ENCODE measurements at regions not wholly inside any gene's neighbourhood (a gene's known extent, or its start where the extent isn't known, plus 50 kb on each side); places are given as distances from the start of the nearest gene placed in this dataset.

DNA sequence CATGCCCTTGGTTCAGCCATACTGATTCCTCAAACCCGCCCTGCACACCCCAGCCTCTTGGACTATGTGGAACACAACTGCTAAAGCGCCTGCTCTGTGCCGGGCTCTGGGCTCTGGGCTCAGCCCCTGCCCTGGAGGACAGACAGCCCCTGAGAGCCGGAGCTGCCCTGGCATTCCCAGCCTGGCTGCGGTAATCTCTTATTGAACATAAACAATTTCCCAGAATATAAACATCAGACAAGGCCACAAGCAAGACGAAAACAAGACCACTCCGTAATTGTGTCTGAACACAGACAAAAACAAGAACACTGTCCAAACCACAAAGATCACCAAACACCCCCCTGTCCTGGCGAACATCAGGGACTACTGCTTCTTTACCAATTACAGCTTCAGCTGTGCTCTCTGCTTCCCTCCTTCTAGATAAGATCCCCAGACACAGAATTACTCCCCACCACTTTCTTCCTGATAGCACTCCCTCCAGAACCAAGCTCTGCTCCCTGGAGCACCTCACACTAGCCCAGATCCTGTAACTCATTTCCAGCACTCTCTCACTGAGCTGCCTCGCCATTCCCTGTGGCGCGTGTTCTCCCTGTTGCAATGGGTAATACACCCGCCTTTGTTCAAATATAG is 57.1 kb upstream of the TLE3 start:
- DNase-seq (ENCODE audit: low spot score in 2 of 2, unreplicated experiment in 2 of 2), result no peak
- H3K9me3 Mint-ChIP-seq, result peaks cover 2% of the 10 kb centered on the region
- no peak for TF ChIP-seq CTCF (IDR thresholded peaks at IDR 0.05; ENCODE audit: unreplicated experiment)
- H3K36me3 Mint-ChIP-seq, result no peaks in the 10 kb centered on the region
- H3K4me1 Mint-ChIP-seq, result peaks cover 71% of the 10 kb centered on the region
- H3K27ac Mint-ChIP-seq, result peak overlapping the region; percentile 44
- peaks cover 10% of the 10 kb centered on the region for H3K27me3 Mint-ChIP-seq (ENCODE audit: low read depth)
- H3K4me3 Mint-ChIP-seq, result no peak overlapping the region

DNA sequence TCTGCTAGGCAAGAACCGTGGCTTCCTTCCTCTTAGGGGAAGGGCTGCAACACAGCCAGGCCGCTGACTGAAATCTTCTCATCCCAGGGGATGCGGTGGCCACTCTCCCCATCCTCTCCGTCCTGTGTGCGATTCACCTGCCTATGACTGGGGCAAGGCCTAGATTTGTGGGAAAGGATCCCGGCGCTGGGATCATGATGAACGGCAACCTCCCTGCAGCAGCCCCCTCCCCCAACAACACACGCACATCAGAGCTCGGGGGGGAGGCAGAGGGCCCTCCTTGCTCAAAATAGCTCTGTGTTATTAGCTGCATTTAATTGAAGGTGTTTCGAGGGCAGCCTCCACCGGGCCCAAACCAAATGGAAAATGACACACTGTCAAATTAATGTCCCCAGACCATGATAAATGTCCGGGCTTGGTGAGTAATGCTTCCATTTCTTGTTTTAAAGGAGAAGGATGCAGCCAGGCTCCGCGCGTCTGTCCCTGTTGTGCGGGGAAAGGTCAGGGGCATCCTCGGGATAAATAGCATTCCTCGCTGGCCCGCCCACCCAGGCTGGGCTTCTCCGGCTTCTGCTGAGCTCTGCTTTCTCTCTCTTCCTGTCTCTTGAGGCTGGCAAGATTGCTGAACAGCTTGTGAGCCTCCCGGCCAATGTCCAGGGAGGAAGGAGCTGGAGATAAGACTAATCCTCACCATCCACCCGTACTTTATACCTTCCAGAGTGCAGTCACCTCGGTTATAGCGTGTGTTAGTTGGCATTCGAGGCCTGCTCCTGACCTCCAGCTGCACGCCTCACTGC is 56.4 kb upstream of the TLE3 start:
- peaks cover 70% of the 10 kb centered on the region for H3K4me1 Mint-ChIP-seq
- H3K9me3 Mint-ChIP-seq, result peaks cover 5% of the 10 kb centered on the region
- peaks cover 4% of the 10 kb centered on the region for H3K27me3 Mint-ChIP-seq (ENCODE audit: low read depth)
- H3K36me3 Mint-ChIP-seq, result no peaks in the 10 kb centered on the region
- TF ChIP-seq CTCF (IDR thresholded peaks at IDR 0.05; ENCODE audit: unreplicated experiment), result no peak
- H3K4me3 Mint-ChIP-seq, result no peak overlapping the region
- peak overlapping the region; percentile 44 for H3K27ac Mint-ChIP-seq
- DNase-seq (ENCODE audit: low spot score in 2 of 2, unreplicated experiment in 2 of 2), result no peak

DNA sequence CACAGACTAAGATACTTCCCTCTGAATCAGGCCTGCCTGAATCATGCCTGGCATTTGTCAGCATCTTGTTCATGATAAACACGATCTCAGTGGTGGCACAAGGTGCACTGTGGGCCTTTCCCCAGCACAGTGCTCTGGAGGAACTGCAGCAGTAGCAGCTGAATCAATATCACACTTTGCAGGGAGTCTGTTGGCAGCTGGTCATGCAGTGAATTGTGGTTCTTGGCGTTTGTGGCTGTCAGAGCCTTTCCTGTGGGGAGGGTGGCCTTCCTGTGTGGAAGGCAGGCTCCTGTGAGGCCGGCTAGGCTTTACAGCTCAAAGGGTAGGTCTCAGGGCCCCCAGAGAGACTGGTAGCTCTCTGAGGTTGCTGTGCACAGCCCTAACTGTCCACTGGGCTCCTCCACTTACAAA is 54.4 kb upstream of the TLE3 start:
- Mint-ChIP-seq H3K27me3 (ENCODE audit: low read depth) (peaks cover 2% of the 10 kb centered on the region), H3K9me3 (peaks cover 5% of the 10 kb centered on the region), H3K27ac (no peak overlapping the region), H3K4me3 (no peak overlapping the region), H3K4me1 (peaks cover 76% of the 10 kb centered on the region), H3K36me3 (no peaks in the 10 kb centered on the region)
- DNase-seq (ENCODE audit: low spot score in 2 of 2, unreplicated experiment in 2 of 2), result no peak
- no peak for TF ChIP-seq CTCF (IDR thresholded peaks at IDR 0.05; ENCODE audit: unreplicated experiment)

GRCh38 chr15:70151462-70151861 is 53.7 kb upstream of the TLE3 start:
- H3K4me3 Mint-ChIP-seq, result no peak overlapping the region
- no peak for DNase-seq (ENCODE audit: low spot score in 2 of 2, unreplicated experiment in 2 of 2)
- no peak for TF ChIP-seq CTCF (IDR thresholded peaks at IDR 0.05; ENCODE audit: unreplicated experiment)
- peaks cover 5% of the 10 kb centered on the region for H3K9me3 Mint-ChIP-seq
- peaks cover 70% of the 10 kb centered on the region for H3K4me1 Mint-ChIP-seq
- H3K27ac Mint-ChIP-seq, result no peak overlapping the region
- peaks cover 2% of the 10 kb centered on the region for H3K27me3 Mint-ChIP-seq (ENCODE audit: low read depth)
- no peaks in the 10 kb centered on the region for H3K36me3 Mint-ChIP-seq

GRCh38 chr15:70151003-70151402 is 53.3 kb upstream of the TLE3 start:
- no peak for TF ChIP-seq CTCF (IDR thresholded peaks at IDR 0.05; ENCODE audit: unreplicated experiment)
- no peaks in the 10 kb centered on the region for H3K27me3 Mint-ChIP-seq (ENCODE audit: low read depth)
- H3K4me3 Mint-ChIP-seq, result no peak overlapping the region
- H3K27ac Mint-ChIP-seq, result no peak overlapping the region
- H3K9me3 Mint-ChIP-seq, result peaks cover 5% of the 10 kb centered on the region
- H3K36me3 Mint-ChIP-seq, result no peaks in the 10 kb centered on the region
- H3K4me1 Mint-ChIP-seq, result peaks cover 66% of the 10 kb centered on the region
- DNase-seq (ENCODE audit: low spot score in 2 of 2, unreplicated experiment in 2 of 2), result no peak
